ENCODE measurements at regions not wholly inside any gene's neighbourhood (a gene's known extent, or its start where the extent isn't known, plus 50 kb on each side); places are given as distances from the start of the nearest gene placed in this dataset.

DNA sequence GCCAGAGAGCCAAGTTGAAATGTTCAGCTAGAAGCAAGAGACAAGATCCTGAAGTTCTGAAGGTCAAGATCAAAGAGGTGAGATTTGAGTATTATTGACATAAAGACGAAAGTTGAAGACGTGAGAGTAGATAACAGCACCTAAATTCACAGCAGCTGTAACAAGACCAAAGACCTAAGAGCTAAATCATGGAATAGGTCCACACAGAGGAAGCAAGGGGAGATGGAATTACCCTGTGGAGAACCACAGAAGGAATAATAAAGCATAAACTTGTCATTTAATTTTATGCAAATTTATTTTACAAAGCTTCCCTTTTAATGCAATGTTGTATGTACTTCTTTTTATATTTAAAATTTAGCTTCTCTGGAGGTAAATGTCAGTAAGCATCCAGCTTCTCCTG is 523.7 kb downstream of the NR2F1-AS1 start:
- TF ChIP-seq, protein P1, sequence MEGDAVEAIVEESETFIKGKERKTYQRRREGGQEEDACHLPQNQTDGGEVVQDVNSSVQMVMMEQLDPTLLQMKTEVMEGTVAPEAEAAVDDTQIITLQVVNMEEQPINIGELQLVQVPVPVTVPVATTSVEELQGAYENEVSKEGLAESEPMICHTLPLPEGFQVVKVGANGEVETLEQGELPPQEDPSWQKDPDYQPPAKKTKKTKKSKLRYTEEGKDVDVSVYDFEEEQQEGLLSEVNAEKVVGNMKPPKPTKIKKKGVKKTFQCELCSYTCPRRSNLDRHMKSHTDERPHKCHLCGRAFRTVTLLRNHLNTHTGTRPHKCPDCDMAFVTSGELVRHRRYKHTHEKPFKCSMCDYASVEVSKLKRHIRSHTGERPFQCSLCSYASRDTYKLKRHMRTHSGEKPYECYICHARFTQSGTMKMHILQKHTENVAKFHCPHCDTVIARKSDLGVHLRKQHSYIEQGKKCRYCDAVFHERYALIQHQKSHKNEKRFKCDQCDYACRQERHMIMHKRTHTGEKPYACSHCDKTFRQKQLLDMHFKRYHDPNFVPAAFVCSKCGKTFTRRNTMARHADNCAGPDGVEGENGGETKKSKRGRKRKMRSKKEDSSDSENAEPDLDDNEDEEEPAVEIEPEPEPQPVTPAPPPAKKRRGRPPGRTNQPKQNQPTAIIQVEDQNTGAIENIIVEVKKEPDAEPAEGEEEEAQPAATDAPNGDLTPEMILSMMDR (IDR thresholded peaks at IDR 0.05; ENCODE audit: low read depth, low read length): no peak
- DNase-seq (ENCODE audit: low read depth, low spot score): no peak
- H3K4me3 ChIP-seq (ENCODE audit: low read depth, low read length): no peak overlapping the region
- in situ Hi-C loops (cut with HindIII; ENCODE audit: low sequenced_read_pairs): no loop called here

DNA sequence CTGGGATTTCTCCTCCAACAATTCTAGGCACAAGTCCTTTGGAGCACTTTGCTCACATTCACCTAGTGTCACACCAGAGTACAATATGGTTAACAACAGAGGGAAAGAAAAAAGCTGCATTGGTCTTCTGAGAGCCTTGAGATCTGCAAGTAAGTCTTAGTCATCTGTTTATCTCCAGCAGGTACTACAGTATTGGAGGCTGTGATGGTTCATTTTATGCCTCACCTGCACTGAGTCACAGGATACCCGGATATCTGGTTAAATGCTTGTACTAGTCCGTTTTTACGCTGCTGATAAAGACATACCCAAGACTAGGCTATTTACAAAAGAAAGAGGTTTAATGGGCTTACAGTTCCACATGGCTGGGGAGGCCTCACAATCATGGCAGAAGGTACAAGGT is 525.0 kb downstream of the NR2F1-AS1 start:
- no peak overlapping the region for H3K4me3 ChIP-seq (ENCODE audit: low read depth, low read length)
- TF ChIP-seq, protein P1 (IDR thresholded peaks at IDR 0.05; ENCODE audit: low read depth, low read length): no peak
- in situ Hi-C loops (cut with HindIII; ENCODE audit: low sequenced_read_pairs): no loop called here
- DNase-seq (ENCODE audit: low read depth, low spot score): no peak

DNA sequence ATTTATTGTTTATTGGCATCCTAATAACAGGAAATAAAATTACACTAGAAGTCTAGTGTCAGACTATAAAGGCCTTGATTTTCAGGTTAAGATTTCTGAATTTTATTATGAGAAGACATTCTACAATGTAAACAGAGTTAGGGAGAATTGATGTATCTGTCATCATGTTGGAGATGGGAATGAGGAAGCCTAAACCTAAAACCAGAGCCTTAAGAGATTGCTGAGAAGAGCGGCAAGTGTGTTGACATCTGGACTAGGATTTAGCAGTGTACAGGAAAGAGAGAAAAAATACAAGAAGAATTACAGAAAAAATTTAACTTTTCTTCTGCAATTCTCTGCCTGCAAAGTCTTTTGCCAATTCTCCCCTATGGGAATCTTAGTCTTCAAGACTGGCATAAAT is 525.5 kb downstream of the NR2F1-AS1 start:
- no peak overlapping the region for H3K4me3 ChIP-seq (ENCODE audit: low read depth, low read length)
- no peak for DNase-seq (ENCODE audit: low read depth, low spot score)
- TF ChIP-seq, protein P1 (IDR thresholded peaks at IDR 0.05; ENCODE audit: low read depth, low read length): no peak
- in situ Hi-C loops (cut with HindIII; ENCODE audit: low sequenced_read_pairs): no loop called here

DNA sequence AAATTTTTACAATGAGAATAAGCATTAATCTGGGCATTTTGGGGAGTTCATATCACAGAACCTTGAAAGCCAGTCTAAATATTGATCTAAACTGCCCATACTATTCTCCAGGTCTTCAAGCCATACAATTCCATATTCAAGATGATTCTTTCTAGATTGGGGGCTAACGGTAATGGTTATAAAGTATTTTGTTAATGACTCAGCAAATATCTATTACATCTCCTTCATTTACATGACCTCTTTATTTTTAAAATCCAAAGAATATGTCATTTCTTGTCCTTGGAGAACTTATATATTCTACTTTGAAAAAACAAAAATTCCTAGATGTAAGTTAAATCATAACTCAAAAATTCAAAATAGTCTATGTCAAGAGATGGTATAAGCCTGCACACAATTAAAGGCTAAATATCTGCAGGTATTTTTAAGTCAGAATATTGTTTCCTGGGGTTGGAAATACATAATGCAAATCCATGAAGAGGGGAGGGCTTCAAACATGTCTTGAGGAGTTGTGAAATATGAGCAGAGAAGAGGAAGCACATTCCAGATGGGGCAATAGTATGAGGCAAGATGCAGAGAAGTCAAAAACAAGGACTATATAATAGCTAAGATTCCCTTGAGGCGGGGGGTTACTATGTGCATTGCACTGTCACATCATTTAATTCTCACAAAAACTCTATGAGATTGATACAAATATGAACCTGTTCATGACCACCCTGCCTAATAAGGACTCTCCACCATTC is 526.4 kb downstream of the NR2F1-AS1 start:
- in situ Hi-C loops (cut with HindIII; ENCODE audit: low sequenced_read_pairs): no loop called here
- TF ChIP-seq, protein P1 (IDR thresholded peaks at IDR 0.05; ENCODE audit: low read depth, low read length): no peak
- H3K4me3 ChIP-seq (ENCODE audit: low read depth, low read length): no peak overlapping the region
- DNase-seq (ENCODE audit: low read depth, low spot score): no peak

DNA sequence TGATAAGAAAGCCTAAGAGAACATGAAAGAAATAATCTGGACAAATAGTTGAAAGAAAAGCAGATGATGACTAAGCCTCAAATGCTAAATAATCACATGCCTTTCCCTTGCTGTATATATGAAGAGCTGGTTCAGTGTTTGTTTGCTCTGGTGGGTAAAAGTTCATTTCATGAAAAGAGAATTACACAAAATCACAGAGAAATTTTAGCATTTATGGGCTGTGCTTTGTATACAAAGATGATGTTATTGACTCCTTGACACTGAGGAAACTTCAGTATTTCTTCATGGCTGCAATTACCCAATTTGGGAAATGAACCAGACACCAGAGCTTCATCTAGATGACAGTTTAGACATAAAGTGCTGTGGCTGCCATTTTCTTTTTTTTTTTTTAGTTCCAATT is 527.2 kb downstream of the NR2F1-AS1 start:
- in situ Hi-C loops (cut with HindIII; ENCODE audit: low sequenced_read_pairs): no loop called here
- no peak overlapping the region for H3K4me3 ChIP-seq (ENCODE audit: low read depth, low read length)
- TF ChIP-seq, protein P1 (IDR thresholded peaks at IDR 0.05; ENCODE audit: low read depth, low read length): no peak
- DNase-seq (ENCODE audit: low read depth, low spot score): peak; percentile 44

DNA sequence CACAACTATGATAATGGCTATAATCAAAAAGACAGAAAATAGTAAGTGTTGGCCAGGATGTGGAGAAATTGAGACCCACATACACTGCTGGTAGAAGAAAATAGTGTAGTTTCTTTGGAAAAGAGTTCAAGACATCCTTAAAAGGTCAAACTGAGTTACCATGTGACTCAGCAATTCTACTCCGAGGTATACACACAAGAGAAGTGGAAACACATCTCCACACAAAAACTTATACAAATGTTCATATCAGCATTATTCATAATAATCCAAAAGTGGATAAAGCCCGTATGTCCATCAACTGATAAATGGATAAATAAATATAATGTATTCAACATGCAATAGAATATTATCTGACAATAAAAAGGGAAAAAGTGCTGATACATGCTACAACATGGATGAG is 532.2 kb downstream of the NR2F1-AS1 start:
- TF ChIP-seq, protein P1 (IDR thresholded peaks at IDR 0.05; ENCODE audit: low read depth, low read length): no peak
- H3K4me3 ChIP-seq (ENCODE audit: low read depth, low read length): no peak overlapping the region
- in situ Hi-C loops (cut with HindIII; ENCODE audit: low sequenced_read_pairs): no loop called here
- no peak for DNase-seq (ENCODE audit: low read depth, low spot score)
